Upper lobe of left lung (tissue), 4 donors: ENCODE measurements at regions not wholly inside any gene's neighbourhood (a gene's known extent, or its start where the extent isn't known, plus 50 kb on each side); places are given as distances from the start of the nearest gene placed in this dataset.

Experiments used
- EP300 ChIP-seq, 4 donors: sonication (generic); formaldehyde crosslinking; IDR thresholded peaks; one replicate each; pipeline ENCODE4 v1.5.1; 2017; ENCODE audit warnings: antibody characterized with exemption in 4 of 4, control low read depth in 2 of 4
- TF ChIP-seq, protein P1 (sequence below), 6 experiments: fragments of 450-650 bp in 4 of 6; fragments of 200-600 bp in 2 of 6; sonication (generic) in 2 of 6; IDR thresholded peaks; one replicate each; pipeline ENCODE4 v1.5.1; 2016 to 2019; ENCODE audit warnings: antibody characterized with exemption in 6 of 6

DNA sequence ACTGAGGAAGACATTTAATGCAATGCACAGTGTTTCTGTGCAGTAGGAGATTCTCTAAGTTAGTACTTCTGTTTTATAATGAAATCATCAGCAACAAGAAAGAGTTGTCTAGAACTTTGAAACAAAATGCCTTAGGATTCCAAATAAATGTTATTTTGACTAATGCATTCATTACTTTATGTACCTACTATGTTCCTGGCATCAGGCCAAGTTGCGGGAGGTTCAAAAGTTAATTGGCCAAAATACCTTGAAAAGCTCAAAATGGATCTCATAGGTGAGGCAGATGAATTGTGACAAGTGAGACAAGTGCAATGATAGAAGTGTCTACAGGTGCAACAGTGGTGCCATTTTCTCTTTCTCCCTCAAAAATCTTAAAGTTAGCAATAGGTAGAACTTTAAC is 289.4 kb downstream of the TOX3 start:
- TF ChIP-seq, protein P1, sequence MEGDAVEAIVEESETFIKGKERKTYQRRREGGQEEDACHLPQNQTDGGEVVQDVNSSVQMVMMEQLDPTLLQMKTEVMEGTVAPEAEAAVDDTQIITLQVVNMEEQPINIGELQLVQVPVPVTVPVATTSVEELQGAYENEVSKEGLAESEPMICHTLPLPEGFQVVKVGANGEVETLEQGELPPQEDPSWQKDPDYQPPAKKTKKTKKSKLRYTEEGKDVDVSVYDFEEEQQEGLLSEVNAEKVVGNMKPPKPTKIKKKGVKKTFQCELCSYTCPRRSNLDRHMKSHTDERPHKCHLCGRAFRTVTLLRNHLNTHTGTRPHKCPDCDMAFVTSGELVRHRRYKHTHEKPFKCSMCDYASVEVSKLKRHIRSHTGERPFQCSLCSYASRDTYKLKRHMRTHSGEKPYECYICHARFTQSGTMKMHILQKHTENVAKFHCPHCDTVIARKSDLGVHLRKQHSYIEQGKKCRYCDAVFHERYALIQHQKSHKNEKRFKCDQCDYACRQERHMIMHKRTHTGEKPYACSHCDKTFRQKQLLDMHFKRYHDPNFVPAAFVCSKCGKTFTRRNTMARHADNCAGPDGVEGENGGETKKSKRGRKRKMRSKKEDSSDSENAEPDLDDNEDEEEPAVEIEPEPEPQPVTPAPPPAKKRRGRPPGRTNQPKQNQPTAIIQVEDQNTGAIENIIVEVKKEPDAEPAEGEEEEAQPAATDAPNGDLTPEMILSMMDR (IDR thresholded peaks at IDR 0.05) = no peak
- no peak for TF ChIP-seq EP300 (IDR thresholded peaks at IDR 0.05)
